T-cell (primary cell): ENCODE measurements at regions not wholly inside any gene's neighbourhood (a gene's known extent, or its start where the extent isn't known, plus 50 kb on each side); places are given as distances from the start of the nearest gene placed in this dataset.

Experiments used
- ATAC-seq, 4 experiments: fragments of 200-7000 bp in 3 of 4; fragments of 150-1000 bp in 1 of 4; cut with Tn5 transposase; replicated peaks in 1 of 4; 1 replicate in 3 of 4; 2 replicates in 1 of 4; pipeline ENCODE4 v1.10.0; 2021; ENCODE audit warnings: moderate library complexity in 3 of 4, mild to moderate bottlenecking in 2 of 4, moderate number of reproducible peaks in 1 of 4
- CTCF ChIA-PET, 2 donors: fragments of 300-600 bp; sonication (Branson Sonifier 250); formaldehyde crosslinking; loops; one replicate each; lab custom pipeline; 2022; ENCODE audit warnings: antibody characterized with exemption in 2 of 2; lab: Charles Lee
- POLR2A ChIA-PET, 2 donors: fragments of 300-600 bp; sonication (Branson Sonifier 250); formaldehyde crosslinking; loops; one replicate each; lab custom pipeline; 2022; ENCODE audit warnings: antibody characterized with exemption in 2 of 2; lab: Charles Lee
- DNase-seq, 35 experiments: peaks; one replicate each; pipeline versions ENCODE4 v3.0.0 to v3.0.0-alpha.2; 2013 to 2023
- H3K27ac ChIP-seq: one replicate; pipeline ENCODE4 v1.5.1; 2013; ENCODE audit warnings: low read length
- H3K27me3 ChIP-seq, 2 experiments: replicated peaks in 1 of 2; 1 replicate in 1 of 2; 2 replicates in 1 of 2; pipeline versions ENCODE4 v1.6.1 to v1.7.0; 2013; ENCODE audit warnings: low read length in 1 of 2, mixed read lengths in 1 of 2; ENCODE audit not compliant: control insufficient read depth in 2 of 2, insufficient read depth in 2 of 2; ENCODE audit errors: extremely low read depth in 1 of 2
- H3K36me3 ChIP-seq, 2 donors: 1 replicate in 1 of 2; 2 replicates in 1 of 2; pipeline versions ENCODE4 v1.6.1 to v1.7.0; 2013; ENCODE audit warnings: low read length in 1 of 2; ENCODE audit not compliant: control insufficient read depth in 2 of 2, insufficient read depth in 1 of 2; ENCODE audit errors: extremely low read depth in 1 of 2
- H3K4me1 ChIP-seq, 2 experiments: 1 replicate in 1 of 2; 2 replicates in 1 of 2; pipeline versions ENCODE4 v1.6.1 to v1.7.0; 2013; ENCODE audit warnings: low read length in 2 of 2, mixed read lengths in 1 of 2; ENCODE audit not compliant: insufficient read depth in 2 of 2, control insufficient read depth in 1 of 2; ENCODE audit errors: extremely low read depth in 1 of 2
- H3K4me3 ChIP-seq, 2 donors: 1 replicate in 1 of 2; 2 replicates in 1 of 2; pipeline versions ENCODE4 v1.5.1 to v1.7.0; 2013; ENCODE audit warnings: mild to moderate bottlenecking in 2 of 2, low read length in 1 of 2, moderate library complexity in 1 of 2; ENCODE audit not compliant: control insufficient read depth in 1 of 2; ENCODE audit errors: extremely low read depth in 1 of 2
- H3K9me3 ChIP-seq: 2 replicates; pipeline ENCODE4 v1.7.0; 2013
- H3K27ac Mint-ChIP-seq, 2 donors: one replicate each; pipeline ENCODE4 v1.8.0; 2020 to 2021; ENCODE audit warnings: mild to moderate bottlenecking in 2 of 2, mixed read lengths in 2 of 2
- H3K27me3 Mint-ChIP-seq, 2 donors: one replicate each; pipeline ENCODE4 v1.8.0; 2021 to 2022; ENCODE audit warnings: mixed read lengths in 2 of 2
- H3K36me3 Mint-ChIP-seq: one replicate; pipeline ENCODE4 v1.8.0; 2021; ENCODE audit warnings: mixed read lengths
- H3K4me1 Mint-ChIP-seq, 3 donors: one replicate each; pipeline ENCODE4 v1.8.0; 2020 to 2022; ENCODE audit warnings: mixed read lengths in 3 of 3, mild to moderate bottlenecking in 1 of 3
- H3K4me3 Mint-ChIP-seq, 3 donors: one replicate each; pipeline ENCODE4 v1.8.0; 2020 to 2022; ENCODE audit warnings: mild to moderate bottlenecking in 3 of 3, mixed read lengths in 3 of 3, moderate library complexity in 3 of 3
- H3K9me3 Mint-ChIP-seq, 3 donors: one replicate each; pipeline ENCODE4 v1.8.0; 2020 to 2022; ENCODE audit warnings: mixed read lengths in 3 of 3
- WGBS: methylation state at CpG from one replicate; pipeline ENCODE4 v1.1.5; 2013; ENCODE audit warnings: missing lambda C conversion rate; ENCODE audit not compliant: insufficient coverage; 5-methylcytosine and 5-hydroxymethylcytosine counted together

DNA sequence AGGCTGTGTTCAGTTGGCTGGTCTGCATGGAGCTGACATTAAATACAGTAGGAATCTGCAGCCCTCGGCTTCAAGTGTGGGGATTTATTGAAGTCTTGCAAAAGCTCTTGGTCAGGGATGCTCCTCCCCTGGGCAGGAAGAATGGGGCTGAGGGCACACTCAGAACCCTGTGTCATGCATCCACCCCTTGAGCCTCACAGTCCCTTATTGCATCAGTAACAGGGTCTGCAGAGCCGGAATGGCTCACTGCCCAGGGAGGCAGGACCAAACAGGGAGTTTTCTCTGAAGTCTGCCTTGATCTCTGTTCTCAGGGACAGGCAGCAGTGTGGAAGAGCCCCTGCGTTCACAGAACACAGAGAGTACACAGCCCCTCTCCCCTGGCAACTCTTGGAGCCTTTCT lies 216.8 kb downstream of the ENGASE start:
- DNase-seq: no peak
- WGBS: 54% methylated on average over 2 of the region's 3 CpGs
- Mint-ChIP-seq H3K4me1 (no peaks in the 10 kb centered on the region), H3K27ac (no peak overlapping the region), H3K36me3 (no peaks in the 10 kb centered on the region), H3K27me3 (peaks cover 29 to 67% of the 10 kb centered on the region in 2 donors), H3K9me3 (no peaks in the 10 kb centered on the region), H3K4me3 (no peak overlapping the region)
- ATAC-seq: no peak
- H3K27ac ChIP-seq: no peak overlapping the region
- H3K36me3 ChIP-seq: no peaks in the 10 kb centered on the region
- H3K4me1 ChIP-seq: no peaks in the 10 kb centered on the region
- no peaks in the 10 kb centered on the region for H3K9me3 ChIP-seq
- ChIA-PET POLR2A (no interaction called here), CTCF (no interaction called here)
- H3K27me3 ChIP-seq: peaks cover 0 to 71% of the 10 kb centered on the region in 2 experiments
- no peak overlapping the region for H3K4me3 ChIP-seq

DNA sequence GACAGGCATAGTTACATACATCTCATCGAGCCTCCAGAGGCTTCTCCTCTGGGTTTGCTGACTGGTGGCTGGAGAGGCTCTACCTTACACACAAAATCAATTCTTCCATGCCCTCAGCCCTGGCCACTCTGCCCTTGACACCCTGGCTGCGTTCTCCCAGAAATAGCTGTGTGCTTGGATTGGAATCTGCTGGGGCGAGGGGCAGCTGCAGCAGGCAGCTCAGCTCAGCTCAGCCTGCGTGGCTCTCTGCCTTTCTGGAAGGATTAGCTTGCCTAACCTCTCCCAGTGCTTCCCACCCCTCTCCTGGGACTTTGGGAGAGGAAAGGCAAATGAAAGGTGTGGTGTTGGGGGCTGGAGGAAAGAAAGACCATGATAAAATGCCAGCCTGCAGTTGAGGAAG lies 216.1 kb downstream of the ENGASE start:
- ChIA-PET CTCF (no interaction called here), POLR2A (no interaction called here)
- Histone ChIP-seq H3K4me1 (no peaks in the 10 kb centered on the region), H3K27ac (no peak overlapping the region), H3K27me3 (peaks cover 0 to 74% of the 10 kb centered on the region in 2 experiments), H3K9me3 (no peaks in the 10 kb centered on the region), H3K36me3 (no peaks in the 10 kb centered on the region), H3K4me3 (no peak overlapping the region)
- peaks cover 29 to 70% of the 10 kb centered on the region in 2 donors for H3K27me3 Mint-ChIP-seq
- DNase-seq (no peak), ATAC-seq (no peak)
- no peaks in the 10 kb centered on the region for H3K36me3 Mint-ChIP-seq
- no peaks in the 10 kb centered on the region for H3K9me3 Mint-ChIP-seq
- no peak overlapping the region for H3K4me3 Mint-ChIP-seq
- H3K27ac Mint-ChIP-seq: no peak overlapping the region
- no CpG with 5 or more reads among the region's 4 CpGs for WGBS
- no peaks in the 10 kb centered on the region for H3K4me1 Mint-ChIP-seq

DNA sequence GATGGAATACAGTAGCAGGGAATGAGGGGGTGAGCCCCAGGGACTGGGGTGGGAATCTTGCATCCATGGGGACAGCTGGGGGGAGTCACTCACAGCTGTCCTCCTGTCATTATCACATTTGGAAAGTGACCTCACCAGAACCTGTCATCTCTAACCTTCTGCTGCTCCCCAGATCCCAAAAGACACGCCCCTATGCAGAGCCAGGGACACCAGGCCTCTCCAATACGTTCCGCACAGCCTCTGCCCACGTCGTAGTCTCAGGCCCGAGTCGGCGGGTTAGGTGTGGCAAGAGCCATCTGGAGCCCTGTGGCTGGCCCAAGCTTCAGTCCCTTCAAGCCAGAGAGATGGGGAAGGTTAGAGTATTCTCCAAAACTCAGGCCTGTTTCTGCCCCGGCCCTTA lies 214.3 kb downstream of the ENGASE start:
- ChIA-PET POLR2A (no interaction called here), CTCF (no interaction called here)
- Histone ChIP-seq H3K27me3 (peaks cover 0 to 62% of the 10 kb centered on the region in 2 experiments), H3K4me1 (no peaks in the 10 kb centered on the region), H3K36me3 (no peaks in the 10 kb centered on the region), H3K9me3 (no peaks in the 10 kb centered on the region), H3K4me3 (no peak overlapping the region), H3K27ac (no peak overlapping the region)
- H3K9me3 Mint-ChIP-seq: no peaks in the 10 kb centered on the region
- no peak overlapping the region for H3K27ac Mint-ChIP-seq
- WGBS: 87% methylated on average over 6 of the region's 9 CpGs
- H3K4me1 Mint-ChIP-seq: no peaks in the 10 kb centered on the region
- no peak overlapping the region for H3K4me3 Mint-ChIP-seq
- DNase-seq: no peak
- no peaks in the 10 kb centered on the region for H3K36me3 Mint-ChIP-seq
- ATAC-seq: no peak
- H3K27me3 Mint-ChIP-seq: peaks cover 29 to 58% of the 10 kb centered on the region in 2 donors

DNA sequence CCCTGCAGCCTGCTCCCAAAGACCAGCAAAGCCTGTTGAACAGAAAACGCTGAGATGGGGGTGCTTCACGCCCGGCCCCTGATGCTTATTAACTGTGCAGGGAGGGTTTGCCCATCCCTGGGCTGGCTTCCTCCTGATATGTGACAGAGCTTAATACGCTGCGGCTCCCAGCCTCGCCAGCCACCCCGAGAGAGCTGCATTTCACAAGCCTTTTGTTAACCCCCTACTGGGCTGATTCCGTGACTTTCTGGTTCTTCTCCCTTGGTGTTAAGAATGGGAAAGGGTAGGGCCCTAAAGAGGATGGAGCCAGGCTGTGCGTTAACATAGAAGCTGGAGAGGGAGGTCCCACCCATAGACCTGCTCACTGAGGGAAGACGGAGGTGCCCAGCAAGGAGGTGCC lies 211.8 kb downstream of the ENGASE start:
- Mint-ChIP-seq H3K9me3 (no peaks in the 10 kb centered on the region), H3K4me1 (no peaks in the 10 kb centered on the region), H3K27me3 (peaks cover 25 to 50% of the 10 kb centered on the region in 2 donors), H3K27ac (no peak overlapping the region), H3K36me3 (no peaks in the 10 kb centered on the region), H3K4me3 (no peak overlapping the region)
- H3K36me3 ChIP-seq: no peaks in the 10 kb centered on the region
- no peak overlapping the region for H3K27ac ChIP-seq
- no peaks in the 10 kb centered on the region for H3K9me3 ChIP-seq
- peaks cover 0 to 54% of the 10 kb centered on the region in 2 experiments for H3K27me3 ChIP-seq
- no peak for ATAC-seq
- no peak for DNase-seq
- WGBS: 45% methylated on average over 3 of the region's 10 CpGs
- ChIA-PET CTCF (no interaction called here), POLR2A (no interaction called here)
- H3K4me1 ChIP-seq: no peaks in the 10 kb centered on the region
- H3K4me3 ChIP-seq: no peak overlapping the region

DNA sequence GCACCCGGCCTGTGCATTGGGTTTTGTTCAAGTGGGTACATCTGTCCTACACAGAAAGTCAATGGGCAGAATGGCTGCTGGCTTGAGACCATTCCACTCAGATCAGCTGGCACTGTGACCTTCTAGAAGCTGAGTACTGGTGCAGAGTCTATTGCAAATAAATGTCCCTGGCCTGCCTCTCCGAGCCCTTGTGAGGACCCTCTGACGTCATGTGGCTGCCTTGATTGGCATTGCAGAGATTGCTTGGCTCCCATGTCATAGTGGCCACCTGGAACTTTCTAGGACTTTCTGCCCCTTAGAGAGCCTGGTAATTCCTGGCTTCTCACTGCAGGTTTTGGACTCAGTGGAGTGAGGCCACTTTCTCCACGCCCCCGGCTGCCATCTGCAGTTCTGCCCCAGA lies 211.3 kb downstream of the ENGASE start:
- peaks cover 0 to 57% of the 10 kb centered on the region in 2 experiments for H3K27me3 ChIP-seq
- Mint-ChIP-seq H3K36me3 (no peaks in the 10 kb centered on the region), H3K27me3 (peaks cover 21 to 46% of the 10 kb centered on the region in 2 donors), H3K4me3 (no peak overlapping the region), H3K27ac (no peak overlapping the region), H3K4me1 (no peaks in the 10 kb centered on the region), H3K9me3 (no peaks in the 10 kb centered on the region)
- H3K4me3 ChIP-seq: no peak overlapping the region
- POLR2A ChIA-PET: no interaction called here
- no peaks in the 10 kb centered on the region for H3K4me1 ChIP-seq
- CTCF ChIA-PET: no interaction called here
- ATAC-seq (no peak), DNase-seq (no peak)
- no peaks in the 10 kb centered on the region for H3K36me3 ChIP-seq
- H3K27ac ChIP-seq: no peak overlapping the region
- WGBS: 74% methylated on average over 5 of the region's 5 CpGs
- H3K9me3 ChIP-seq: no peaks in the 10 kb centered on the region

DNA sequence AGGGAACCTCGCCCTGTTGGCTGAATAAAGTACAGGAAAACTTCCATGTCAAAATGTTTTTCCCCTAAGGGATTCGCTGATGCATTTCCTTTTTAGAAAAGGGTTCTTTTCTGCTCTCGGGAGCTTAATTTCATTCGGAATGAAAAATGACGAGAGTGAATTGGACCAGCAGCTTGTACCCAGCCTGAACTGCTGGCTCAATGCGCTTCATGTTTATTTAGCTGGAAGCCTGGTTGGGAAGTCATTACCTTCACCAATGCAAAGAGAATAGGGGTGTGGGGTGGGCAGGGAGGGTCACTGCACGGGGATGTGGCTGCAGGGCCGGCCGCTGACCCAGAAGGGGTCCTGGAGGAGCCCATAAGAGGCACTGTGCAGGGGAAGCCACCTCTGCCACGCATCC lies 207.7 kb downstream of the ENGASE start:
- Mint-ChIP-seq H3K9me3 (no peaks in the 10 kb centered on the region), H3K27me3 (peaks cover 0 to 21% of the 10 kb centered on the region in 2 donors), H3K36me3 (no peaks in the 10 kb centered on the region), H3K27ac (no peak overlapping the region), H3K4me1 (no peaks in the 10 kb centered on the region), H3K4me3 (no peak overlapping the region)
- Histone ChIP-seq H3K4me1 (no peaks in the 10 kb centered on the region), H3K36me3 (no peaks in the 10 kb centered on the region), H3K27ac (no peak overlapping the region), H3K4me3 (no peak overlapping the region), H3K9me3 (no peaks in the 10 kb centered on the region), H3K27me3 (peaks cover 0 to 38% of the 10 kb centered on the region in 2 experiments)
- no peak for ATAC-seq
- 73% methylated on average over 3 of the region's 10 CpGs for WGBS
- POLR2A ChIA-PET: no interaction called here
- CTCF ChIA-PET: no interaction called here
- no peak for DNase-seq

DNA sequence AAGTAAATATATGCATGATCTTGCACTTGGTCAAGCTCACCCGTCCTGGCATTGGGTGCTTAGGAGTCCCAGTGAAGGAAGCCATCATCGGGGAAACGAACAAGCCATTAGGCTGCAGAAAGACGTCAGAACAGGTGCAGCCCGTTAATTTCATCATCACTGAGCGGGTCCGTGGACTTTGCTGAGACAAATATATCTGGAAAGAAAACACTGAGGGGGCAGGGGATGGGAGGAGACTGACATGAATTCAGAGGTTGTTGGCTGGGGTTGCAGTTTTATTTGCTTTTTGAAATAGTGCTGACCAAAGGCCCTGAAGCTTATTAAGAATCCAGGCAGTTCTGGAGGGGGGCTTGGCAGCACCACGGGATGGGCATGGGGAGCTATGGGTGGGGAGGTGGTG lies 207.2 kb downstream of the ENGASE start:
- H3K27ac Mint-ChIP-seq: no peak overlapping the region
- CTCF ChIA-PET: no interaction called here
- WGBS: 56% methylated on average over 7 of the region's 8 CpGs

More for the DNA sequence above, 207.2 kb downstream of the ENGASE start:
- POLR2A ChIA-PET: no interaction called here
- Histone ChIP-seq H3K4me1 (no peaks in the 10 kb centered on the region), H3K36me3 (no peaks in the 10 kb centered on the region), H3K27ac (no peak overlapping the region), H3K9me3 (no peaks in the 10 kb centered on the region), H3K4me3 (no peak overlapping the region), H3K27me3 (peaks cover 0 to 34% of the 10 kb centered on the region in 2 experiments)
- ATAC-seq: no peak
- no peak overlapping the region for H3K4me3 Mint-ChIP-seq
- DNase-seq: no peak
- no peaks in the 10 kb centered on the region for H3K4me1 Mint-ChIP-seq
- no peaks in the 10 kb centered on the region for H3K36me3 Mint-ChIP-seq
- H3K9me3 Mint-ChIP-seq: no peaks in the 10 kb centered on the region
- H3K27me3 Mint-ChIP-seq: peaks cover 0 to 17% of the 10 kb centered on the region in 2 donors
